ENCODE measurements at regions not wholly inside any gene's neighbourhood (a gene's known extent, or its start where the extent isn't known, plus 50 kb on each side); places are given as distances from the start of the nearest gene placed in this dataset.

DNA sequence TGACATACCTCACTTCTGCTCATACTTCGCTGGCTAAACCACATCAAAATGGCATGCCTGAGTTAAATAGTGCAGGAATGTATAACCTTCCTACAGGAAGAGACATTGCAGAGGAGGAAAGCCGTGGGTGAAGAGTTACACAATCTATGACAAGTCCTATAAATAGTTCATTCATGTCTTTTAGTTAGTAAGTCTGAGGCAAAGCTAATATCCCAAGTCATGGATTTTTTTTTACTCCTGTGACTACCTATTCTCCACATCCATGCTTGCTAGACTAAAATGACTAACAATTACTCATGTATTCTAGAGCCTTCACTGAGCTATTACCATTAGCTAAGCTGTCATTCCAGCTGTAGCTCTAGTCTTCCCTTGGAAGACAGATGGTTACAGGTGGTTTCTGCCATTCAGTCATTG lies 391.3 kb downstream of the NR2F1-AS1 start:
- DNase-seq = no peak
- no peaks in the 10 kb centered on the region for H3K36me3 ChIP-seq
- no peak overlapping the region for H3K4me3 ChIP-seq
- no peaks in the 10 kb centered on the region for H3K9me3 ChIP-seq
- TF ChIP-seq, protein P1, sequence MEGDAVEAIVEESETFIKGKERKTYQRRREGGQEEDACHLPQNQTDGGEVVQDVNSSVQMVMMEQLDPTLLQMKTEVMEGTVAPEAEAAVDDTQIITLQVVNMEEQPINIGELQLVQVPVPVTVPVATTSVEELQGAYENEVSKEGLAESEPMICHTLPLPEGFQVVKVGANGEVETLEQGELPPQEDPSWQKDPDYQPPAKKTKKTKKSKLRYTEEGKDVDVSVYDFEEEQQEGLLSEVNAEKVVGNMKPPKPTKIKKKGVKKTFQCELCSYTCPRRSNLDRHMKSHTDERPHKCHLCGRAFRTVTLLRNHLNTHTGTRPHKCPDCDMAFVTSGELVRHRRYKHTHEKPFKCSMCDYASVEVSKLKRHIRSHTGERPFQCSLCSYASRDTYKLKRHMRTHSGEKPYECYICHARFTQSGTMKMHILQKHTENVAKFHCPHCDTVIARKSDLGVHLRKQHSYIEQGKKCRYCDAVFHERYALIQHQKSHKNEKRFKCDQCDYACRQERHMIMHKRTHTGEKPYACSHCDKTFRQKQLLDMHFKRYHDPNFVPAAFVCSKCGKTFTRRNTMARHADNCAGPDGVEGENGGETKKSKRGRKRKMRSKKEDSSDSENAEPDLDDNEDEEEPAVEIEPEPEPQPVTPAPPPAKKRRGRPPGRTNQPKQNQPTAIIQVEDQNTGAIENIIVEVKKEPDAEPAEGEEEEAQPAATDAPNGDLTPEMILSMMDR (IDR thresholded peaks at IDR 0.05) = no peak
- no peaks in the 10 kb centered on the region for H3K27me3 ChIP-seq
- peaks cover 0 to 2% (median 0%) of the 10 kb centered on the region in 4 donors for H3K4me1 ChIP-seq
- H3K27ac ChIP-seq = no peak overlapping the region
- intact Hi-C loops (cut with DNase I; ENCODE audit: low total_unique reads) = no loop called here

DNA sequence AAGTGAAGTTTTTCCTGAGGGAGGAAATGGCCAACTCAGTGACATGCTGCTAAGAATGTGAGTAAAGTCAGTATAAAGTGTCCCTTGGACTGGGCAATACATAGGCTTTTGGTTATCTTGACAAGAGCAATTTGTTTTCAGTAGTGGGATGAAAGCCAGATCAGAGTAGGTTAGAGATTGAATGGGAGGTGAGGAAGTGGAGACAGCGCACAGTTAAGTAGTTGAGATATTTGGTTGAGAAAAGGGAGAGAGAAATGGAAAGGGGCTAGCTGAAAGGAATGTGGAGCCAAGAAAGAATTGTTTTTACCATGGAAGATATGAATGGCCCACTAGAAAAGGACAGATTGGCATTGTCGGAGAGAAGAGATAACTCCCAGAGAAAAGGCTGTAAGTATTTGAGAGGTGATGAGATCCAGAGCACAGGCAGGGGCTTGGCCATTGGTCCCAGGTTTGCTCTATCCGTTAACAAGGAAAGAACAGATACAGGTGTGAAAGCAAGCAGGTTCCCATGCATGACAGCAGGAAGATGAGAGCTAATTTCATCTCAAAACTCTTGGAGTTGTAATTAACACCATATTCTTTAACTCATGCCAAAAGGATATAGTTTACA lies 392.0 kb downstream of the NR2F1-AS1 start:
- TF ChIP-seq, protein P1 (IDR thresholded peaks at IDR 0.05) = no peak
- no peak overlapping the region for H3K4me3 ChIP-seq
- intact Hi-C loops (cut with DNase I; ENCODE audit: low total_unique reads) = no loop called here
- H3K4me1 ChIP-seq = peaks cover 0 to 9% (median 0%) of the 10 kb centered on the region in 4 donors
- no peaks in the 10 kb centered on the region for H3K27me3 ChIP-seq
- H3K27ac ChIP-seq = no peak overlapping the region
- H3K9me3 ChIP-seq = no peaks in the 10 kb centered on the region
- no peaks in the 10 kb centered on the region for H3K36me3 ChIP-seq
- DNase-seq = no peak

DNA sequence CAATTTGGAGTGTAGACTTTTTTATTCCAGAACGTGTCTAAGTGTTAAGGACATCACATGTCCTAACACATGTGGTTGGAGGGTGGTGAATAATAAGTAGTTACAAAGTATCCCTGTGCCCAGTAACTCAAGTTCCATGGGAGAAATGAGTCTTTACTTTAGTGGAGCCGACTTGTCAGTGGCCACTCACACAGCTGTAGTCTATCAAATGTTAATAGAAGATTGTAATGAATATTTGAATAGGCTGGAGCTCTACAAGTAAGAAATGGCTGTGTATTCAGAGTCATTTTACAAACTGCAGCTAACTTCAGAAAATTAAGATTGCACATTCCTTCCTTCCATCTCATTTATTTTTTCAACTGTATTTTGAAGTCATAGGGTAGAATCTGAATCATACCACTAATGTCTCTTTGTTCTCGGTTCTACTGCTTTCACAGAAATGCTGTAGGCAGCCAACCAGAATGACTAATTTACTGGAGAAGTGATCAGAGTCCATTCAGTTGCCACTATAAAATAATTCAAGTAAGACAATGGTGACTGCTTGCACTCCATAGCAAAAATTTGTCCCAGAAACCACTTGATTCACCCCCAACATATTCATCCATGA lies 394.8 kb downstream of the NR2F1-AS1 start:
- DNase-seq = no peak
- H3K9me3 ChIP-seq = no peaks in the 10 kb centered on the region
- H3K27ac ChIP-seq = no peak overlapping the region
- H3K4me3 ChIP-seq = no peak overlapping the region
- H3K4me1 ChIP-seq = peaks cover 0 to 10% (median 0%) of the 10 kb centered on the region in 4 donors
- H3K27me3 ChIP-seq = no peaks in the 10 kb centered on the region
- H3K36me3 ChIP-seq = no peaks in the 10 kb centered on the region
- intact Hi-C loops (cut with DNase I; ENCODE audit: low total_unique reads) = no loop called here
- TF ChIP-seq, protein P1 (IDR thresholded peaks at IDR 0.05) = no peak

DNA sequence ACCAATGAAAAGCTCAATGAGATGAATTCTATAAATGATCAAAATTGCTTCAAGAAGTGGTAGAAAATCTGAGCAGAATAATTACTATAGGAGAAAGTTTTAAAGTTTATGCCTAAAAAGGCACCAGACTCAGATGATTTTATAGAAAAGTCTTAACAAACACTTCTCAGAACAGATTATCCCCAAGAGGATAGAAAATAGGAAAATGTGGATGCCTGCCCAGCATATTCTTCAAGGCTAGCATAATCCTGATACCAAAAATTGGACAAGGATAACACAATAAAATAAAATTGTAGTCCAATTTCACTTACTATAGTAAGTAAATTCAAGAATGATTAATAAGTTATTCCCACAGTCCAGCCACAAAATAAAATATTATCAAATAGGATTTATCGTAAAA lies 397.0 kb downstream of the NR2F1-AS1 start:
- TF ChIP-seq, protein P1 (IDR thresholded peaks at IDR 0.05) = no peak
- Histone ChIP-seq H3K9me3 (no peaks in the 10 kb centered on the region), H3K4me3 (no peak overlapping the region), H3K4me1 (peaks cover 0 to 10% (median 0%) of the 10 kb centered on the region in 4 donors), H3K27ac (no peak overlapping the region), H3K36me3 (no peaks in the 10 kb centered on the region), H3K27me3 (no peaks in the 10 kb centered on the region)
- DNase-seq = no peak
- intact Hi-C loops (cut with DNase I; ENCODE audit: low total_unique reads) = no loop called here

DNA sequence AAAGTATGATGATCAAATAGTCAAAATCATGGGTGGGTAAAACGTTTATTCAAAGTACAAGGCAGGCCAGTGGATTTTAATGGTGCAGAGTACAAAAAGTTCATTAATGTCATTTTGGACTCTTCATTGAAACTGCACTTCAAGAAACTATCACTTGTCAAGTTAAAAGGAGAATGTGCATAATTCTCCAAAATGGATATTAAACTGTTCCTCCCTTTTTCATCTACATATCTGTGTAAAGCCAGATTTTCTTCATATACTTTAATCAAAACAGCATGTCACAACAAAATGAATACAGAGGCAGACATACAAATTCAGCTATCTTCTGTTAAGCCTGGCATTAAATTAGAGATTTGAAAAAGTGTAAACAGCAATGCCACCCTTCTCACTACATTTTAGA lies 401.6 kb downstream of the NR2F1-AS1 start:
- Histone ChIP-seq H3K4me3 (no peak overlapping the region), H3K36me3 (no peaks in the 10 kb centered on the region), H3K9me3 (no peaks in the 10 kb centered on the region), H3K4me1 (peaks cover 0 to 6% (median 0%) of the 10 kb centered on the region in 4 donors), H3K27ac (no peak overlapping the region), H3K27me3 (no peaks in the 10 kb centered on the region)
- intact Hi-C loops (cut with DNase I; ENCODE audit: low total_unique reads) = no loop called here
- TF ChIP-seq, protein P1 (IDR thresholded peaks at IDR 0.05) = no peak
- DNase-seq = no peak

All from tibial artery (tissue), 4 donors.